ENCODE measurements at regions not wholly inside any gene's neighbourhood (a gene's known extent, or its start where the extent isn't known, plus 50 kb on each side); places are given as distances from the start of the nearest gene placed in this dataset.

GRCh38 chr21:41686664-41687063 lies 80.2 kb downstream of the RIPK4 start:
- Histone ChIP-seq H2BK120ac (replicated peaks; ENCODE audit: low read depth, low read length) (no peak overlapping the region), H3K4ac (replicated peaks; ENCODE audit: insufficient read length, low read depth, low read length) (no peak overlapping the region), H3K36me3 (ENCODE audit: control insufficient read depth in 2 of 4, insufficient read depth in 4 of 4, low read length in 3 of 4) (no peaks in the 10 kb centered on the region), H3K9ac (replicated peaks in 1 of 4; ENCODE audit: extremely low read depth in 1 of 4, low read depth in 3 of 4, low read length in 3 of 4) (no peak overlapping the region), H3K27ac (ENCODE audit: low read depth, low read length) (no peak overlapping the region), H3K27me3 (replicated peaks in 1 of 4; ENCODE audit: control insufficient read depth in 3 of 4, extremely low read depth in 1 of 4, insufficient read depth in 3 of 4, low read length in 3 of 4) (peaks cover 0 to 3% (median 0%) of the 10 kb centered on the region in 4 experiments; a peak in 1 of 7 replicates), H4K20me1 (replicated peaks in 1 of 2; ENCODE audit: control insufficient read depth in 1 of 2, insufficient read depth in 2 of 2, low read length in 2 of 2) (no peaks in the 10 kb centered on the region), H4K5ac (ENCODE audit: insufficient read length, low read depth, low read length) (no peak overlapping the region), H2BK12ac (ENCODE audit: low read depth, low read length) (no peak overlapping the region), H3K79me2 (ENCODE audit: control insufficient read depth in 1 of 2, insufficient read depth in 2 of 2, low read length in 2 of 2) (no peaks in the 10 kb centered on the region), H2AK5ac (ENCODE audit: low read depth, low read length) (no peak overlapping the region), H3K23ac (ENCODE audit: insufficient read length) (no peak overlapping the region), H2AFZ (ENCODE audit: low read length) (no peak overlapping the region), H2BK20ac (ENCODE audit: low read length) (no peak overlapping the region), H4K8ac (ENCODE audit: extremely low read depth, insufficient read depth, low read length) (no peak overlapping the region), H3K14ac (ENCODE audit: insufficient read length) (no peak overlapping the region), H3K18ac (ENCODE audit: extremely low read depth, low read length) (no peak overlapping the region), H3K9me3 (ENCODE audit: insufficient read depth in 2 of 2, low read depth in 1 of 2, low read length in 1 of 2) (no peaks in the 10 kb centered on the region), H4K91ac (replicated peaks; ENCODE audit: insufficient read length, low read length) (no peak overlapping the region), H3K4me1 (replicated peaks in 1 of 4; ENCODE audit: control insufficient read depth in 3 of 4, insufficient read depth in 4 of 4, low read length in 3 of 4) (0 out of 7 replicates have a peak, but pooled peaks cover 0 to 5% (median 0%) of the 10 kb centered on the region in 4 experiments), H3K4me3 (ENCODE audit: extremely low read depth in 1 of 4, insufficient read depth in 2 of 4, low read depth in 3 of 4, low read length in 4 of 4) (no peak overlapping the region), H3K4me2 (ENCODE audit: insufficient read depth in 1 of 2, low read depth in 2 of 2, low read length in 2 of 2) (no peak overlapping the region), H3K56ac (replicated peaks; ENCODE audit: insufficient read length, low read depth, low read length) (no peak overlapping the region), H3K23me2 (ENCODE audit: low read depth, low read length) (no peaks in the 10 kb centered on the region), H2BK5ac (ENCODE audit: low read depth, low read length) (no peak overlapping the region), H2BK15ac (ENCODE audit: low read length) (no peak overlapping the region), H3K79me1 (ENCODE audit: low read depth, low read length) (no peaks in the 10 kb centered on the region)
- WGBS, 2 experiments (ENCODE audit: extremely low coverage in 1 of 2, insufficient coverage in 1 of 2, insufficient read length in 1 of 2, insufficient replicate concordance in 2 of 2, low coverage in 1 of 2, low lambda C conversion rate in 2 of 2, missing lambda C conversion rate in 1 of 2), result 89% methylated on average over 9 of the region's 9 CpGs; no CpG with 5 or more reads in 1 of the 2 experiments
- ChIA-PET POLR2A (ENCODE audit: partially characterized antibody) (no interaction called here), CTCF (ENCODE audit: partially characterized antibody) (interaction anchor here (0.9 to 1.5 kb wide), 3 partner anchors 23 to 74 kb away, joined by 4 to 5 read pairs (median 5); no protein-coding TSS in a partner anchor)
- DNase-seq (ENCODE audit: low read depth in 1 of 2, low spot score in 2 of 2) (no peak), FAIRE-seq (no peak)
- TF ChIP-seq YY1 (IDR thresholded peaks at IDR 0.05; ENCODE audit: low read depth, low read length) (no peak), SUZ12 (IDR thresholded peaks at IDR 0.05; ENCODE audit: low read length) (no peak), E2F6 (IDR thresholded peaks at IDR 0.05) (no peak), JUND (IDR thresholded peaks at IDR 0.05; ENCODE audit: low read length) (no peak), TBP (IDR thresholded peaks at IDR 0.05; ENCODE audit: low read depth, low read length) (no peak), NANOG (IDR thresholded peaks at IDR 0.05; ENCODE audit: insufficient read depth, low read depth, low read length, poor library complexity, severe bottlenecking) (no peak), KDM4A (IDR thresholded peaks at IDR 0.05; ENCODE audit: low read depth, low read length, severe bottlenecking) (no peak), NRF1 (IDR thresholded peaks at IDR 0.05; ENCODE audit: low read depth, low read length) (no peak), CBX5 (IDR thresholded peaks at IDR 0.05; ENCODE audit: low read depth, low read length) (no peak), TCF12 (IDR thresholded peaks at IDR 0.05; ENCODE audit: low read depth, low read length) (no peak), BRCA1 (IDR thresholded peaks at IDR 0.05; ENCODE audit: low read depth, low read length) (no peak), BACH1 (IDR thresholded peaks at IDR 0.05; ENCODE audit: low read length) (no peak), EGR1 (IDR thresholded peaks at IDR 0.05; ENCODE audit: borderline replicate concordance, low read depth, low read length) (no peak)
- TF ChIP-seq, protein P1, sequence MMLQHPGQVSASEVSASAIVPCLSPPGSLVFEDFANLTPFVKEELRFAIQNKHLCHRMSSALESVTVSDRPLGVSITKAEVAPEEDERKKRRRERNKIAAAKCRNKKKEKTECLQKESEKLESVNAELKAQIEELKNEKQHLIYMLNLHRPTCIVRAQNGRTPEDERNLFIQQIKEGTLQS (IDR thresholded peaks at IDR 0.05; ENCODE audit: insufficient read depth, low read depth, low read length), result no peak

Data from H1 (cell line).